ENCODE measurements at regions not wholly inside any gene's neighbourhood (a gene's known extent, or its start where the extent isn't known, plus 50 kb on each side); places are given as distances from the start of the nearest gene placed in this dataset.
A peak's percentile ranks its signal among the peaks of the same experiment; 100 is the strongest.

GRCh38 chr6:41467061-41467460 is 79.1 kb upstream of the FOXP4 start:
- DNase-seq: no peak
- Mint-ChIP-seq H3K27me3 (peaks cover 63% of the 10 kb centered on the region), H3K9me3 (no peaks in the 10 kb centered on the region)

GRCh38 chr6:41467627-41468404 is 78.4 kb upstream of the FOXP4 start:
- H3K9me3 Mint-ChIP-seq: no peaks in the 10 kb centered on the region
- peaks cover 63% of the 10 kb centered on the region for H3K27me3 Mint-ChIP-seq
- ATAC-seq: no peak
- H3K27ac Mint-ChIP-seq: no peak overlapping the region
- no peak overlapping the region for H3K4me3 Mint-ChIP-seq
- no peak for DNase-seq
- H3K36me3 Mint-ChIP-seq (ENCODE audit: low read depth): no peaks in the 10 kb centered on the region
- peaks cover 8% of the 10 kb centered on the region for H3K4me1 Mint-ChIP-seq

More at GRCh38 chr6:41467061-41467460, 79.1 kb upstream of the FOXP4 start:
- no peak for ATAC-seq
- Mint-ChIP-seq H3K27ac (no peak overlapping the region), H3K4me1 (peaks cover 8% of the 10 kb centered on the region), H3K36me3 (ENCODE audit: low read depth) (no peaks in the 10 kb centered on the region), H3K4me3 (no peak overlapping the region)

DNA sequence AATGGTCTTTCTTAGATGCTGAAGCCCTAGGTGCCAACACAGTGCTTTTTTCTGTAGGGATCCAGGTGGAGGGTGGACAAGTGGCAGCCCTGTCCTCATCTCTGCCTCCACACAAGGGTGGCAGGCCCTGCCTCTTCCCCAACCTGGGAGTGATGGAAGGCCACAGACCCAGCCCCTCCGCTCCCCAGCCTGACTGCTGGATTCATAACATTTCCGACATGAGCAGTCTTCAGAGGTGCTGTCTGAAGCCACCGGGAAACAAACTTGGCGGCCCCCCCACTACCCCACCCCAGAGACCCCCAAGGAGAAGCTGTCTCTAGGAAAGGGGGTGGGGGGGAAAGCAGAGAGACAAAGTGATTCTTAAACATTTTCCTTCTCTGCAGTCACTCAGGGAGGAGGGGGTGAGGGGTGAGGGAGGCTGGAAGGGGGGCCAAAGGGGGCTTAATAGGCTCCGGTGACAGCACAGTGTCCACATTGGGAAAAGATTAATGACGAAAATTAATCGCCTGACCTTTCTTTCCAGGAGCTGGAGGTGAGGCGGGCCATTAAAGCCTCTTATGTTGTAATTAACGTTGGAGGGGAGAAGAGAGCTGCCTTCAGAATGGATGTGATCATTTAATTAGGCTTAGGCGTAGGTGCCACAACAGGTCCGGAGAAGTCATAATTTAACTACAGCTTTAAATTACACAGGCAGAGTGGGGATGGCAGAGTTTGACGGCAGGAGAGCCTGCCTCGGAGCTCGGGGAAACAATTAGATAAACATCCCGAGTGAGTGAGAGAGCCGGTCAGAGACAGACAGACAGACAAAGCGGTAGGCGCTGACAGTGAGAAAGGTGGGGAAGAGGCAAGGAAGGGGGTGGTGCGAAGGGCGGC is 76.8 kb upstream of the FOXP4 start:
- Mint-ChIP-seq H3K9me3 (no peaks in the 10 kb centered on the region), H3K4me3 (peak overlapping the region; percentile 55), H3K27me3 (peaks cover 63% of the 10 kb centered on the region), H3K27ac (no peak overlapping the region), H3K36me3 (ENCODE audit: low read depth) (no peaks in the 10 kb centered on the region), H3K4me1 (peaks cover 10% of the 10 kb centered on the region)
- ATAC-seq: no peak
- no peak for DNase-seq

GRCh38 chr6:41470029-41470330 is 76.2 kb upstream of the FOXP4 start:
- H3K36me3 Mint-ChIP-seq (ENCODE audit: low read depth): no peaks in the 10 kb centered on the region
- H3K4me1 Mint-ChIP-seq: peaks cover 15% of the 10 kb centered on the region
- peak overlapping the region; percentile 55 for H3K4me3 Mint-ChIP-seq
- DNase-seq (no peak), ATAC-seq (peak; percentile 29)
- no peak overlapping the region for H3K27ac Mint-ChIP-seq
- no peaks in the 10 kb centered on the region for H3K9me3 Mint-ChIP-seq
- H3K27me3 Mint-ChIP-seq: peaks cover 61% of the 10 kb centered on the region

DNA sequence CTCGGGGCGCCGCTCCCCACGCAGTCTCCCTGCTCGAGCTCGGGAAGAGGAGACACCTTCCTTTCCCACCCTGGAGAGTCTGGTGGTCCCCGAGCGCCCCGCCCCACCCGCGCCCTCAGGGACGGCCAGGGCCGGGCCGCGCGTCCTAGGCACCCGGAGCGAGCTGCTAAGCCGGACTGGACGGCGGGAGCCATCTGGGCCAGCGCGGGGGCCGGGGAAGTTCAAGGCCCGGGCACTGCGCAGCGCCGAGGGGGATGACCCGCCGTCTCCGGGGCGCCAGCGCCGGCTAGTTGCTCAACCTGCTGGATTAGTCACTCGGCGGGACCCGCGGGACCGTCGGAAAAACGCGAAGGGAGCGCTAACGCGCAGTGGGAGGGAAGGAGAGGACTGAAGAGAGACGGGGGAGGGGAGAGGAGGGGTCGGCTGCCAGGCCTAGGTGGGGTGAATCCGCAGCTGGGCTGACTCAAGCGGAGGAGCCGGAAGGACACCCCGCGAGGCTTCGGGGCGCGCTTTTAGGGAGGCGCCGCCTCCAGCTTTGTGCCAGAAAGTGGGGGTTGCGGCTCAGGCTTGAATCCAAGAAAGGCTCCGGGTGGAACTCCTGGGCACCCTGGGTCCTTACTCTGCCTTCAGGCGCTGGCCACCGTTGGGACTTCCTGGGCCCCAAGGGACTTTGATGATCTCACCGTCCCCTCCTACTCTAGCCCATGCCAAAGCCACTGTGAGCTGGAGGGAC is 75.7 kb upstream of the FOXP4 start:
- peak overlapping the region; percentile 55 for H3K4me3 Mint-ChIP-seq
- ATAC-seq (no peak), DNase-seq (peak; percentile 27)
- H3K27ac Mint-ChIP-seq: no peak overlapping the region
- no peaks in the 10 kb centered on the region for H3K9me3 Mint-ChIP-seq
- H3K36me3 Mint-ChIP-seq (ENCODE audit: low read depth): no peaks in the 10 kb centered on the region
- H3K4me1 Mint-ChIP-seq: peaks cover 15% of the 10 kb centered on the region
- peaks cover 58% of the 10 kb centered on the region for H3K27me3 Mint-ChIP-seq

GRCh38 chr6:41471064-41471895 is 74.9 kb upstream of the FOXP4 start:
- no peak for ATAC-seq
- Mint-ChIP-seq H3K27ac (no peak overlapping the region), H3K27me3 (peaks cover 57% of the 10 kb centered on the region), H3K4me1 (peaks cover 15% of the 10 kb centered on the region), H3K4me3 (no peak overlapping the region), H3K36me3 (ENCODE audit: low read depth) (no peaks in the 10 kb centered on the region), H3K9me3 (no peaks in the 10 kb centered on the region)
- DNase-seq: no peak

GRCh38 chr6:41474213-41474933 is 71.8 kb upstream of the FOXP4 start:
- Mint-ChIP-seq H3K4me3 (no peak overlapping the region), H3K27ac (peak overlapping the region; percentile 50), H3K27me3 (peaks cover 50% of the 10 kb centered on the region)

GRCh38 chr6:41475164-41475563 is 71.0 kb upstream of the FOXP4 start:
- Mint-ChIP-seq H3K36me3 (ENCODE audit: low read depth) (no peaks in the 10 kb centered on the region), H3K27ac (no peak overlapping the region), H3K4me1 (peaks cover 9% of the 10 kb centered on the region), H3K27me3 (peaks cover 43% of the 10 kb centered on the region), H3K9me3 (no peaks in the 10 kb centered on the region), H3K4me3 (no peak overlapping the region)
- ATAC-seq: no peak
- no peak for DNase-seq

More at GRCh38 chr6:41474213-41474933, 71.8 kb upstream of the FOXP4 start:
- ATAC-seq: peak; percentile 52
- Mint-ChIP-seq H3K9me3 (no peaks in the 10 kb centered on the region), H3K4me1 (peaks cover 15% of the 10 kb centered on the region), H3K36me3 (ENCODE audit: low read depth) (no peaks in the 10 kb centered on the region)
- DNase-seq: no peak

- DNase-seq (no peak), ATAC-seq (no peak)
- H3K9me3 Mint-ChIP-seq: no peaks in the 10 kb centered on the region
- no peak overlapping the region for H3K4me3 Mint-ChIP-seq
- H3K27ac Mint-ChIP-seq: no peak overlapping the region
- peaks cover 38% of the 10 kb centered on the region for H3K27me3 Mint-ChIP-seq
- H3K4me1 Mint-ChIP-seq: peaks cover 9% of the 10 kb centered on the region
- no peaks in the 10 kb centered on the region for H3K36me3 Mint-ChIP-seq (ENCODE audit: low read depth)
Observed at GRCh38 chr6:41475737-41476357, 70.3 kb upstream of the FOXP4 start.

- DNase-seq (no peak), ATAC-seq (no peak)
- H3K27ac Mint-ChIP-seq: no peak overlapping the region
- H3K4me1 Mint-ChIP-seq: peaks cover 6% of the 10 kb centered on the region
- H3K36me3 Mint-ChIP-seq (ENCODE audit: low read depth): no peaks in the 10 kb centered on the region
- no peak overlapping the region for H3K4me3 Mint-ChIP-seq
- H3K27me3 Mint-ChIP-seq: peaks cover 32% of the 10 kb centered on the region
- H3K9me3 Mint-ChIP-seq: no peaks in the 10 kb centered on the region
Observed at GRCh38 chr6:41476401-41476800, 69.8 kb upstream of the FOXP4 start.

DNA sequence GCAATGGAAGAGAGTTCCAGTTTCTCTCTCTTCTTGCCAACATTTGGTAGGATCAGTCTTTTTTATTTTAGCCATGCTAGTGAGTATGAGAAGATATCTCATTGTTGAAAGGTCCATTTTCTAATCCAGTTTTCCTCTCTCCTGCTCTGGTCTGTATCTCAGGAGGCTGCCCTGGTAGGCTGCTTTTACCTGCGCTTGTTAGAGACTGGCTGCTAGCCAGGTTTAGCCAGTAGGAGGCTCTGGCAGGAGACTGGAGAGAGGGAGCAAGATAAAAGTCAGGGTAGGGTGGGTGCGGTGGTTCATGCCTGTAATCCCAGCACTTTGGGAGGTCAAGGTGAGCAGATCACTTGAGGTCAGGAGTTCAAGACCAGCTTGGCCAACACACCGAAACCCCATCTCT is 68.6 kb upstream of the FOXP4 start:
- ATAC-seq: no peak
- Mint-ChIP-seq H3K4me1 (peaks cover 6% of the 10 kb centered on the region), H3K27me3 (peaks cover 30% of the 10 kb centered on the region), H3K27ac (no peak overlapping the region), H3K36me3 (ENCODE audit: low read depth) (no peaks in the 10 kb centered on the region), H3K4me3 (no peak overlapping the region), H3K9me3 (no peaks in the 10 kb centered on the region)
- no peak for DNase-seq

DNA sequence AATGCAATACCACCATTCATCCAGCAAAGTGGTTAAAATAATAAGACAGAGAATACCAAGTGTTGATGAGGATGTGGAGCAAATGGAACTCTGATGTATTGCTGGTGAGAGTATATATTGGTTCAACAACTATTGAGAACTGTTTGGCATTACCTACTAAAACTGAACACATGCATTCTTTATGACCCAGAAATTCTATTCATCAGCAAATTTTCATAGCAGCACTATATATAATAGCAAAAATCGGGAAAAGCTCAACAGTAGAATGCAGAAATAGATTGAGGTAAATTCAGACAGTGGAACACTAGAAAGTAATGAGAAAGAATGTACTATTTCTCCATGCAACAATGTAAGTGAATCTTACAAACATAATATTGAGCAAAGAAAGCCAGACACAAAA is 62.2 kb upstream of the FOXP4 start:
- Mint-ChIP-seq H3K27ac (no peak overlapping the region), H3K27me3 (peaks cover 6% of the 10 kb centered on the region), H3K4me1 (peaks cover 3% of the 10 kb centered on the region), H3K4me3 (no peak overlapping the region), H3K36me3 (ENCODE audit: low read depth) (no peaks in the 10 kb centered on the region), H3K9me3 (no peaks in the 10 kb centered on the region)
- DNase-seq (no peak), ATAC-seq (no peak)

DNA sequence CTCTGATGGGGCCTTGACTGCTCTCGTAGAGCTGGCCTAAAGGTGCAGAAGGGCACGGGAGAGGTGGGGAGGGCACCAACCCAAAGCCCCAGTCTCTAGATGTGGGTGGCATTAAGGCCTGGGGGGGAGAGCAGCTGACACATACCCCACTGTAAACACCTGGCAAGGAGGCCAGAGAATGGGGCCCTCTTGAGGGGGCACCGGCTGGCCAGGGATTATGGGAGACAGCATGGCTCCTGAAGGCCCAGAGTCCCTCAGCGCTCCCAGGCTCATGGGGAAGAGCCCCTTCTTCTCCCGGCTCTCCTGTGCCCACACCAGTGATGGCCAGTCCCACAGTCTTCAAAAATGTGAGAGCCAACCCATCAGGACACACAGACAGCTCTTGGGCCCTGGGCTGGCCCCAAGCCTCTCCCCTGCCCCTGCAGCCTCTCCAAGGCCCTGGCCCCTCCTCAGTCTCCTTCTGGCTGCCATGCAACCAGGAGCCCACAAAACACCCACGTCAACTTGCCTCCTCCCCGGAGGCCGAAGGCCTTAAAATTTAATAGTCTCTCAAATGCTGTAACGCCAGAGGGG is 58.2 kb upstream of the FOXP4 start:
- ATAC-seq: no peak
- H3K27ac Mint-ChIP-seq: no peak overlapping the region
- no peaks in the 10 kb centered on the region for H3K9me3 Mint-ChIP-seq
- no peak for DNase-seq
- H3K36me3 Mint-ChIP-seq (ENCODE audit: low read depth): no peaks in the 10 kb centered on the region
- H3K4me1 Mint-ChIP-seq: peaks cover 7% of the 10 kb centered on the region
- no peak overlapping the region for H3K4me3 Mint-ChIP-seq
- H3K27me3 Mint-ChIP-seq: peaks cover 24% of the 10 kb centered on the region
